A673 (cell line): ENCODE measurements at regions not wholly inside any gene's neighbourhood (a gene's known extent, or its start where the extent isn't known, plus 50 kb on each side); places are given as distances from the start of the nearest gene placed in this dataset.

Source experiments
- CTCF ChIP-seq: fragments of 300-800, 200-600 bp; sonication (generic); conservative IDR thresholded peaks from 2 replicates; pipeline ENCODE4 v1.5.1; 2017; ENCODE audit warnings: low read depth, mild to moderate bottlenecking, antibody characterized with exemption, low read length, moderate library complexity, mixed read lengths
- EZH2 ChIP-seq: fragments of 200-600 bp; sonication (generic); IDR thresholded peaks from 2 replicates; pipeline ENCODE4 v1.6.1; 2017; ENCODE audit warnings: borderline replicate concordance, low read depth, mild to moderate bottlenecking, mixed read lengths, antibody characterized with exemption, low read length; ENCODE audit not compliant: poor library complexity, severe bottlenecking

GRCh38 chr1:34406833-34407539 lies 230.3 kb downstream of the C1orf94 start:
- TF ChIP-seq CTCF = no peak
- TF ChIP-seq EZH2 = no peak
